Astrocyte (in vitro differentiated cells and primary cell): ENCODE measurements at regions not wholly inside any gene's neighbourhood (a gene's known extent, or its start where the extent isn't known, plus 50 kb on each side); places are given as distances from the start of the nearest gene placed in this dataset.

Source experiments
- DNase-seq: peaks from one replicate; pipeline ENCODE4 v3.0.0-alpha.2; 2010; ENCODE audit warnings: low read depth
- FAIRE-seq: peaks from 2 replicates; lab custom pipeline; 2011; peaks lifted over from hg19 to GRCh38; lab: Jason Lieb, UNC
- H2AFZ ChIP-seq: 2 replicates; pipeline ENCODE4 v1.6.0; 2012; ENCODE audit warnings: low read depth, low read length, inconsistent platforms
- H3K27ac ChIP-seq: 2 replicates; pipeline ENCODE4 v1.5.1; 2011; ENCODE audit warnings: low read depth, low read length, inconsistent platforms
- H3K27me3 ChIP-seq: 2 replicates; pipeline ENCODE4 v1.6.0; 2011; ENCODE audit warnings: low read length, inconsistent platforms; ENCODE audit not compliant: insufficient read depth
- H3K36me3 ChIP-seq: 2 replicates; pipeline ENCODE4 v1.5.1; 2011; ENCODE audit warnings: low read length, inconsistent platforms; ENCODE audit not compliant: insufficient read depth
- H3K4me1 ChIP-seq: 2 replicates; pipeline ENCODE4 v1.5.1; 2011; ENCODE audit warnings: low read length, inconsistent platforms; ENCODE audit not compliant: insufficient read depth
- H3K4me2 ChIP-seq: 2 replicates; pipeline ENCODE4 v1.6.0; 2012; ENCODE audit warnings: low read length, inconsistent platforms
- H3K4me3 ChIP-seq: 2 replicates; pipeline ENCODE4 v1.5.1; 2011; ENCODE audit warnings: low read depth, mild to moderate bottlenecking, low read length, inconsistent platforms; ENCODE audit not compliant: insufficient read depth
- H3K79me2 ChIP-seq: 2 replicates; pipeline ENCODE4 v1.6.0; 2012; ENCODE audit warnings: mild to moderate bottlenecking, low read length, inconsistent platforms; ENCODE audit not compliant: insufficient read depth
- H3K9ac ChIP-seq: 2 replicates; pipeline ENCODE4 v1.6.0; 2012; ENCODE audit warnings: mild to moderate bottlenecking, low read length, inconsistent platforms
- H3K9me3 ChIP-seq: 2 replicates; pipeline ENCODE4 v1.5.1; 2012; ENCODE audit warnings: low read depth, mild to moderate bottlenecking, low read length, inconsistent platforms; ENCODE audit not compliant: insufficient read depth
- H4K20me1 ChIP-seq: 2 replicates; pipeline ENCODE4 v1.6.0; 2012; ENCODE audit warnings: low read length, inconsistent platforms; ENCODE audit not compliant: insufficient read depth
- H3K27ac Mint-ChIP-seq: one replicate; pipeline ENCODE4 v1.8.0; 2021; ENCODE audit warnings: mild to moderate bottlenecking, mixed read lengths; ENCODE audit not compliant: unreplicated experiment
- H3K27me3 Mint-ChIP-seq: one replicate; pipeline ENCODE4 v1.8.0; 2021; ENCODE audit warnings: low read depth, mixed read lengths; ENCODE audit not compliant: unreplicated experiment
- H3K36me3 Mint-ChIP-seq: one replicate; pipeline ENCODE4 v1.8.0; 2021; ENCODE audit warnings: low read depth, mixed read lengths; ENCODE audit not compliant: unreplicated experiment
- H3K4me1 Mint-ChIP-seq: one replicate; pipeline ENCODE4 v1.8.0; 2021; ENCODE audit warnings: low read depth, mixed read lengths; ENCODE audit not compliant: unreplicated experiment
- H3K4me3 Mint-ChIP-seq: one replicate; pipeline ENCODE4 v1.8.0; 2021; ENCODE audit warnings: mild to moderate bottlenecking, moderate library complexity, mixed read lengths; ENCODE audit not compliant: unreplicated experiment
- H3K9me3 Mint-ChIP-seq: one replicate; pipeline ENCODE4 v1.8.0; 2021; ENCODE audit warnings: mild to moderate bottlenecking, mixed read lengths; ENCODE audit not compliant: unreplicated experiment
- CTCF ChIP-seq: IDR thresholded peaks from 2 replicates; pipeline ENCODE4 v1.5.1; 2011; ENCODE audit warnings: low read depth, mild to moderate bottlenecking, inconsistent platforms, low read length, moderate library complexity; ENCODE audit not compliant: insufficient read depth
- EZH2 ChIP-seq: IDR thresholded peaks from 2 replicates; pipeline ENCODE4 v1.6.1; 2012; ENCODE audit warnings: mild to moderate bottlenecking, low read length, inconsistent platforms; ENCODE audit not compliant: insufficient read depth

GRCh38 chr2:8587251-8587791, 94.5 kb upstream of the ID2 start:
- no peaks in the 10 kb centered on the region for H3K36me3 Mint-ChIP-seq
- Histone ChIP-seq H3K79me2 (no peaks in the 10 kb centered on the region), H3K4me2 (no peak overlapping the region), H4K20me1 (no peaks in the 10 kb centered on the region), H3K9ac (no peak overlapping the region), H3K4me3 (no peak overlapping the region), H3K27ac (no peak overlapping the region), H3K4me1 (peaks cover 5% of the 10 kb centered on the region), H3K36me3 (no peaks in the 10 kb centered on the region), H3K9me3 (no peaks in the 10 kb centered on the region), H3K27me3 (peaks cover 9% of the 10 kb centered on the region), H2AFZ (no peak overlapping the region)
- DNase-seq = no peak
- no peaks in the 10 kb centered on the region for H3K9me3 Mint-ChIP-seq
- H3K4me1 Mint-ChIP-seq = no peaks in the 10 kb centered on the region
- no peak for FAIRE-seq
- no peak overlapping the region for H3K4me3 Mint-ChIP-seq
- H3K27ac Mint-ChIP-seq = no peak overlapping the region
- TF ChIP-seq CTCF (no peak), EZH2 (no peak)
- peaks cover 31% of the 10 kb centered on the region for H3K27me3 Mint-ChIP-seq

GRCh38 chr2:8587920-8588830, 93.7 kb upstream of the ID2 start:
- Histone ChIP-seq H3K4me1 (peaks cover 5% of the 10 kb centered on the region), H2AFZ (no peak overlapping the region), H3K4me2 (no peak overlapping the region), H4K20me1 (no peaks in the 10 kb centered on the region), H3K9me3 (no peaks in the 10 kb centered on the region), H3K27ac (no peak overlapping the region), H3K9ac (no peak overlapping the region), H3K79me2 (no peaks in the 10 kb centered on the region), H3K27me3 (peaks cover 9% of the 10 kb centered on the region), H3K4me3 (no peak overlapping the region), H3K36me3 (no peaks in the 10 kb centered on the region)
- no peak for TF ChIP-seq EZH2
- no peak for TF ChIP-seq CTCF
- Mint-ChIP-seq H3K4me1 (peaks cover 2% of the 10 kb centered on the region), H3K27ac (no peak overlapping the region), H3K27me3 (peaks cover 28% of the 10 kb centered on the region), H3K36me3 (no peaks in the 10 kb centered on the region), H3K9me3 (no peaks in the 10 kb centered on the region), H3K4me3 (no peak overlapping the region)
- FAIRE-seq = no peak
- DNase-seq = no peak

- FAIRE-seq = no peak
- peaks cover 2% of the 10 kb centered on the region for H3K4me1 Mint-ChIP-seq
- no peak overlapping the region for H3K27ac ChIP-seq
- TF ChIP-seq EZH2 = no peak
- TF ChIP-seq CTCF = no peak
- H3K9me3 ChIP-seq = no peaks in the 10 kb centered on the region
- H2AFZ ChIP-seq = no peak overlapping the region
- H3K79me2 ChIP-seq = no peaks in the 10 kb centered on the region
- H3K27me3 ChIP-seq = peaks cover 9% of the 10 kb centered on the region
- no peaks in the 10 kb centered on the region for H3K36me3 Mint-ChIP-seq
- H3K4me3 ChIP-seq = no peak overlapping the region
- peaks cover 5% of the 10 kb centered on the region for H3K4me1 ChIP-seq
- H3K36me3 ChIP-seq = no peaks in the 10 kb centered on the region
- no peak overlapping the region for H3K27ac Mint-ChIP-seq
- H4K20me1 ChIP-seq = no peaks in the 10 kb centered on the region
- H3K9me3 Mint-ChIP-seq = peaks cover under 1% of the 10 kb centered on the region
- no peak overlapping the region for H3K9ac ChIP-seq
- no peak for DNase-seq
- H3K4me3 Mint-ChIP-seq = no peak overlapping the region
- peaks cover 28% of the 10 kb centered on the region for H3K27me3 Mint-ChIP-seq
- no peak overlapping the region for H3K4me2 ChIP-seq
Measured at GRCh38 chr2:8588831-8589191, 93.0 kb upstream of the ID2 start.
